HEK293T (cell line): ENCODE measurements at regions not wholly inside any gene's neighbourhood (a gene's known extent, or its start where the extent isn't known, plus 50 kb on each side); places are given as distances from the start of the nearest gene placed in this dataset.

Experiments
- ARNT ChIP-seq: fragments of 450-650 bp; IDR thresholded peaks from 2 replicates; pipeline ENCODE4 v1.6.1; 2017; ENCODE audit warnings: mild to moderate bottlenecking
- FOXA1 ChIP-seq: fragments of 450-650 bp; IDR thresholded peaks from 2 replicates; pipeline ENCODE4 v1.6.1; 2016; ENCODE audit warnings: mild to moderate bottlenecking
- FOXM1 ChIP-seq: fragments of 450-650 bp; IDR thresholded peaks from 2 replicates; pipeline ENCODE4 v1.6.1; 2017; ENCODE audit warnings: mild to moderate bottlenecking, borderline replicate concordance
- L3MBTL2 ChIP-seq: fragments of 450-650 bp; conservative IDR thresholded peaks from 2 replicates; pipeline ENCODE4 v1.6.1; 2016; ENCODE audit warnings: mild to moderate bottlenecking
- LEF1 ChIP-seq: fragments of 450-650 bp; IDR thresholded peaks from 2 replicates; pipeline ENCODE4 v1.6.1; 2017; ENCODE audit warnings: mild to moderate bottlenecking, borderline replicate concordance
- SP1 ChIP-seq: fragments of 450-650 bp; IDR thresholded peaks from 2 replicates; pipeline ENCODE4 v1.6.1; 2017
- TARDBP ChIP-seq: fragments of 450-650 bp; IDR thresholded peaks from 2 replicates; pipeline ENCODE4 v1.6.1; 2016
- ZNF384 ChIP-seq: fragments of 450-650 bp; IDR thresholded peaks from 2 replicates; pipeline ENCODE4 v1.6.1; 2016

- TF ChIP-seq L3MBTL2 (no peak), ARNT (no peak), SP1 (no peak), FOXM1 (no peak), TARDBP (no peak), FOXA1 (no peak), ZNF384 (no peak), LEF1 (no peak)
Measured at GRCh38 chr13:58979851-58980250, 1183.9 kb downstream of the DIAPH3 start.
